Subcutaneous abdominal adipose tissue (tissue), 5 donors: ENCODE measurements at regions not wholly inside any gene's neighbourhood (a gene's known extent, or its start where the extent isn't known, plus 50 kb on each side); places are given as distances from the start of the nearest gene placed in this dataset.

ENCODE experiments used
- H3K27ac ChIP-seq: one replicate; pipeline ENCODE4 v1.7.0; 2013; ENCODE audit warnings: low read depth, mild to moderate bottlenecking, inconsistent platforms, low read length, moderate library complexity
- H3K27me3 ChIP-seq, 5 donors: one replicate each; pipeline ENCODE4 v1.7.0; 2013; ENCODE audit warnings: low read length in 5 of 5, inconsistent platforms in 1 of 5; ENCODE audit not compliant: control insufficient read depth in 5 of 5, insufficient read depth in 4 of 5
- H3K36me3 ChIP-seq, 5 donors: one replicate each; pipeline ENCODE4 v1.7.0; 2013; ENCODE audit warnings: low read length in 5 of 5; ENCODE audit not compliant: control insufficient read depth in 5 of 5, insufficient read depth in 5 of 5
- H3K4me1 ChIP-seq, 5 donors: one replicate each; pipeline ENCODE4 v1.7.0; 2013; ENCODE audit warnings: low read length in 5 of 5, mild to moderate bottlenecking in 3 of 5, moderate library complexity in 1 of 5; ENCODE audit not compliant: control insufficient read depth in 5 of 5, insufficient read depth in 5 of 5
- H3K4me3 ChIP-seq, 5 donors: one replicate each; pipeline ENCODE4 v1.7.0; 2013; ENCODE audit warnings: low read length in 5 of 5, low read depth in 1 of 5
- H3K9ac ChIP-seq, 5 donors: one replicate each; pipeline ENCODE4 v1.7.0; 2013; ENCODE audit warnings: low read length in 5 of 5, mild to moderate bottlenecking in 4 of 5, moderate library complexity in 3 of 5
- H3K9me3 ChIP-seq, 5 donors: one replicate each; pipeline ENCODE4 v1.7.0; 2013; ENCODE audit warnings: low read length in 5 of 5; ENCODE audit not compliant: control insufficient read depth in 5 of 5
- donor health status: healthy.
- donor health status: healthy.
- donor health status: healthy.
- donor health status: healthy.
- donor health status: healthy.

DNA sequence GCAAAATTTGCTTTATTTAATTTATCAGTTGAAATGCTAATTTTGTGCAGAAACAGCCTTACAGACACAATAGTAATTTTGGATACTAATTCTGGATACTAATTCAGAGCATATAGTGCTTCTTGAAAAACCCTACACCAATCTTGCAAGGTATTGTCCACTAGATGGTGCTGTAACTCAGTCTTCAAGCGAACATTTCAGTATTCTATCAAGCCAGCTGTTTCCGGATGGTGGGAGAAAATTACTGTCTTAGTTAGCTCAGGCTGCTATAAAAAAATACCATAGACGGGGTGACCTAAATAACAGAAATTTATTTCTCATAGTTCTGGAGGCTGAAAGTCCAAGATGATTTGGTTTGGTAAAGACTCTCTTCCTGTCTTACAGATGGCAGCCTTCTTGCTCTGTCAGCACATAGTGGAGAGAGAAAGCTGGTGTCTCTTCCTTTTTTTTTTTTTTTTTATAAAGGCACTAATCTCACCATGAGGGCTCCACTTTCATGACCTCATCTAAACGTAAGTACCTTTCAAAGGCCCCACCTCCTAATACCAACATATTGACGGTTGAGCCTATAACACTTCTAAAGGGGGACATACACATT lies 1306.5 kb upstream of the CDH9 start:
- Histone ChIP-seq H3K27ac (no peak overlapping the region), H3K4me3 (no peak overlapping the region), H3K36me3 (no peaks in the 10 kb centered on the region), H3K9me3 (no peaks in the 10 kb centered on the region), H3K9ac (no peak overlapping the region), H3K4me1 (no peaks in the 10 kb centered on the region), H3K27me3 (no peaks in the 10 kb centered on the region)

DNA sequence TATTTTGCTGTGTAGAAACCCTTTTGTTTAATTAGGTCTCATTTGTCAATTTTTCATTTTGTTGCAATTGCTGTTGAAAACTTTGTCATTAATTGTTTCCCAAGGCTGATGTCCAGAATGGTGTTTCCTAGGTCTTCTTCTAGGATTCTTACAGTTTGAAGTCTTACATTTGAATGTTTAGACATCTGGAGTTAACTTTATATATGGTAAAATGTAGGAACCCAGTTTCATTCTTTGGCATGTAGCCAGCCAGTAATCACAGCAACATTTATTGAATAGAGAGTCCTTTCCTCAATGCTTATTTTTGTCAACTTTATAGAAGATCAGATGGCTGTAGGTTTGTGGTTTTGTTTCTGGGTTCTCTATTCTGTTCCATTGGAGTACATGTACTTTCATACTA lies 1290.8 kb upstream of the CDH9 start:
- H3K36me3 ChIP-seq, result no peaks in the 10 kb centered on the region
- H3K27ac ChIP-seq, result no peak overlapping the region
- no peaks in the 10 kb centered on the region for H3K4me1 ChIP-seq
- H3K9ac ChIP-seq, result no peak overlapping the region
- peaks cover 0 to 3% (median 2%) of the 10 kb centered on the region in 5 donors for H3K9me3 ChIP-seq
- H3K4me3 ChIP-seq, result no peak overlapping the region
- H3K27me3 ChIP-seq, result no peaks in the 10 kb centered on the region

DNA sequence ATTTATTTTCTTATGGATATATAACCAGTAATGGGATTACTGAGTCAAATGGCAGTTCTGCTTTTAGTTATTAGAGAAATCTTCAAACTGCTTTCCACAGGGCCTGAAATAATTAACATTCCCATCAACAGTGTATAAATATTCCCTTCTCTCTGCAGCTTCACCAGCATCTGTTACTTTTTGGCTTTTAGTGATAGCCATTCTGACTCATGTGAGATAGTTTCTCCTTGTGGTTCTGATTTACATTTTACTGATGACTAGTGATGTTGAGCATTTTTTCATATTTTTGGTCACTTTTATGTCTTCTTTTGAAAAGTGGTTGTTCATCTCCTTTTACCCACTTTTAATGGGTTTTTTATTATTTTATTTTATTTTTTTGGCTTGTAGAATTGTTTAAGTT lies 1290.3 kb upstream of the CDH9 start:
- H3K9me3 ChIP-seq, result peaks cover 0 to 3% (median 1%) of the 10 kb centered on the region in 5 donors
- no peaks in the 10 kb centered on the region for H3K4me1 ChIP-seq
- H3K27ac ChIP-seq, result no peak overlapping the region
- no peak overlapping the region for H3K4me3 ChIP-seq
- H3K27me3 ChIP-seq, result no peaks in the 10 kb centered on the region
- no peaks in the 10 kb centered on the region for H3K36me3 ChIP-seq
- H3K9ac ChIP-seq, result no peak overlapping the region

DNA sequence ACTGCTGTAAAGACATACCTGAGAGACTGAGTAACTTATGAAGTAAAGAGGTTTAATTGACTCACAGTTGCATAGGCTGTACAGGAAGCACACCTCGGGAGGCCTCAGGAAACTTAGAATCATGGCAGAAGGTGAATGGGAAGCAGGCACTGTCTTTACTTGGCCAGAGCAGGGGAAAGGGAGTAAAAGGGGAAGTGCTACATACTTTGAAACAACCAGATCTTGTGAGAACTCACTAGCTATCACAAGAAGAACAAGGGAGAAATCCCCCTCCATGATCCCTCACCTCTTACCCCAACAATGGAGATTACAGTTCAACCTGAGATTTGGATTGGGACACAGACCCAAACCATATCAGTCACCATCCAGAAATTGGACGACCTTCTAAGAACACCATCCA lies 1285.8 kb upstream of the CDH9 start:
- Histone ChIP-seq H3K9me3 (no peaks in the 10 kb centered on the region), H3K9ac (no peak overlapping the region), H3K4me1 (no peaks in the 10 kb centered on the region), H3K36me3 (no peaks in the 10 kb centered on the region), H3K4me3 (no peak overlapping the region), H3K27me3 (no peaks in the 10 kb centered on the region), H3K27ac (no peak overlapping the region)

DNA sequence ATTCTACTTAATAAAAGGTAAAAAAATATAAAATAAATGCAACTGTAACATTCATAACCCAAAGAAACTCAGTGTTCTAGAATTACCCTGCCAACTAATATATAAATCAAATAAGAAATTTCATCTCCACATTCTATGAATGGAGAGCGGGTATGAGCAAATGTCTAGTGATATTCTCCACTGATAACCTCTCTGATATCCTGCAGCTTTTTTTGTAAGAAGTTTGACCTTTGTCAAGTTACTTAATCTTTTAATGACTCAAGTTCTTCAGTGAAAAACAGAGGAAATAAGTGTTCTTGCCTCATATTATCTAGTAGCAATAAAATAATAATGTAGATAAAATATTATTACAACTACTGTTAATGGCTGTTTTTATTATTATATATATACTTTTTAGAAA lies 1275.6 kb upstream of the CDH9 start:
- Histone ChIP-seq H3K9me3 (peaks cover 0 to 3% (median 0%) of the 10 kb centered on the region in 5 donors), H3K4me3 (no peak overlapping the region), H3K4me1 (no peaks in the 10 kb centered on the region), H3K27ac (no peak overlapping the region), H3K36me3 (no peaks in the 10 kb centered on the region), H3K27me3 (no peaks in the 10 kb centered on the region), H3K9ac (no peak overlapping the region)

DNA sequence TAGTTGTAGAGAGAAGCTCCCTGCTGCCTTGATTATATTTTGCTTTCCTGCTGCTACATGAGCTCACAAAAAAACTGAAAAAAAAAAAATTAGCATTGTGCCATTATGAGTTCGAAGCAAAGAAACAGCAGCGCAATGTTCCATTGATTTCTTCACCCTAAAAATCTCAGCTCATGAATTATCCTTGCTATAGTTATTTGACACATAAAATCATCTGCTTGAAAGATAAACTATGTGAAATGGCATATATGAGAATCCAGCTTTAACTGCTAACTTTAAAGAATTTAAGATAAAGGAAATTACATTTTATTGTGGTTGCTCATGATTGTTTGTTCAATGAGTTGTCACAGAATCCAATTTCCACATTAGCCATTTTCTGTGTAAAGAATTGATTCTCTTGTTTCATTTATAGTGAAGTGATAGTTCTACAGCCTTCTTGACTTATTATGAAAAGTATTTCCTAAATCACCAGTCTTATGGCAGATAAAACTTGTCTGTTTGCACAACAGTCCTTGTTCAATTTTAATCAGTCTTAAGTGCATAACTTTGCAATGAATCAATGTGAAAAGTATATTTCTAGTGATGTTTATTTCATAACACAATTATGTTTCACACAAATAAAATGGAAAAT lies 1275.0 kb upstream of the CDH9 start:
- H3K27me3 ChIP-seq, result no peaks in the 10 kb centered on the region
- no peak overlapping the region for H3K4me3 ChIP-seq
- H3K4me1 ChIP-seq, result no peaks in the 10 kb centered on the region
- no peak overlapping the region for H3K27ac ChIP-seq
- no peaks in the 10 kb centered on the region for H3K36me3 ChIP-seq
- peaks cover 0 to 3% (median 0%) of the 10 kb centered on the region in 5 donors for H3K9me3 ChIP-seq
- H3K9ac ChIP-seq, result no peak overlapping the region

DNA sequence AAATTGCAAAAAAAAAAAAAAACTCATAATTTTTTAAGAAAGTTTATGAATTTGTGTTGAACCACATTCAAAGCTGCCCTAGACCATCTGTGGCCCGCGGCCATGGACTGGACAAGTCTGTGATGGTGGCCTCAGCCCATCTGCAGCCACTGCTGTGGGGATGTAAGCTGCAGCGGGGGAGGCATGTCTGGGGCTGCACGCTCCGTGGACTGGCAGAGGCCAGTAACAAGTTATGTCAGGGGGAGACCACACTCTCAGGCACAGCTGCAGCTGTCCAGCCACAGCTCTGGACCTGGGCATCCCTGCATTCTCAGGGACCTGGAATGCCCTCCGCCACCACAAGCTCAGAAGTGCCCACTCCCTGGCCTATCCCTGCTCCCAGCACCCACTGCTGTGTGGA lies 1272.3 kb upstream of the CDH9 start:
- Histone ChIP-seq H3K9me3 (peaks cover 0 to 3% (median 3%) of the 10 kb centered on the region in 5 donors), H3K4me1 (no peaks in the 10 kb centered on the region), H3K4me3 (no peak overlapping the region), H3K36me3 (no peaks in the 10 kb centered on the region), H3K27ac (no peak overlapping the region), H3K27me3 (no peaks in the 10 kb centered on the region), H3K9ac (no peak overlapping the region)

DNA sequence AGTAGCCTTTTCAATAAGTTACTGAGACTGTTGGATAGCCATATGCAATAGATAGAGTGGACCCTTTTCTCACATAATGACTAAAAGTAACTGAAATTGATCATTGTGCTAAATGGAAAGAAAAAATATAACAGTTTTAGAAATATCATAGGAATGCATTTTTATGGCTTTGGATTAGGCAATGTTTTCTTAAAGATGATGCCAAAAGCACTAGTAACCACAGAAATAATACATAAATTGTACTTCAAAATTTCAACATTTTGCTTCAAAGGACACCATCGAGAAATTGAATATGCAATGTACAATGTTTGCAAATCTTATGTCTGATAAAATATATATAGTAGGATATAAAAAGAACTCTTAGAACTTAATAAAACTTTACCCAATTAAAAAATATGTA lies 1267.5 kb upstream of the CDH9 start:
- H3K9me3 ChIP-seq, result peaks cover 0 to 14% (median 6%) of the 10 kb centered on the region in 5 donors
- no peak overlapping the region for H3K9ac ChIP-seq
- no peaks in the 10 kb centered on the region for H3K27me3 ChIP-seq
- no peaks in the 10 kb centered on the region for H3K36me3 ChIP-seq
- H3K4me1 ChIP-seq, result no peaks in the 10 kb centered on the region
- H3K27ac ChIP-seq, result no peak overlapping the region
- no peak overlapping the region for H3K4me3 ChIP-seq

DNA sequence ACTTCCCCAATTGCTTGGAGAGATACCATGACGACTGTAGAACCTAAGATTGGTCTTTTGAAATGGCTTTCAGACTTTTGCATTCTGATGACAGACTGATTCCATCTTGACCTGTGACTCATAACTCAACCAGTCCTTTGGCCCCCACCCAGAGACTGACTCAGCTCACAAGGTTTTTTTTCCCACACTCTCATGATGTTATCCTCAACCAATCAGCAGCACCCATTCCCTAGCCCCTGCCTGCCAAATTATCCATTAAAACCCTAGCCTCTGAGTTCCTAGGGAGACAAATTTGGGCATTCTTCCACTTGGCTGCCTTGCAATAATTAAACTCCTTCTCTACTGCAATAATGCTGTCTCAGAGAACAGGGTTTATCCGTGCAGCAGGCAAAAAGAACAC lies 1263.3 kb upstream of the CDH9 start:
- Histone ChIP-seq H3K4me1 (no peaks in the 10 kb centered on the region), H3K27ac (no peak overlapping the region), H3K27me3 (no peaks in the 10 kb centered on the region), H3K9ac (no peak overlapping the region), H3K36me3 (no peaks in the 10 kb centered on the region), H3K9me3 (peaks cover 0 to 11% (median 6%) of the 10 kb centered on the region in 5 donors), H3K4me3 (no peak overlapping the region)

DNA sequence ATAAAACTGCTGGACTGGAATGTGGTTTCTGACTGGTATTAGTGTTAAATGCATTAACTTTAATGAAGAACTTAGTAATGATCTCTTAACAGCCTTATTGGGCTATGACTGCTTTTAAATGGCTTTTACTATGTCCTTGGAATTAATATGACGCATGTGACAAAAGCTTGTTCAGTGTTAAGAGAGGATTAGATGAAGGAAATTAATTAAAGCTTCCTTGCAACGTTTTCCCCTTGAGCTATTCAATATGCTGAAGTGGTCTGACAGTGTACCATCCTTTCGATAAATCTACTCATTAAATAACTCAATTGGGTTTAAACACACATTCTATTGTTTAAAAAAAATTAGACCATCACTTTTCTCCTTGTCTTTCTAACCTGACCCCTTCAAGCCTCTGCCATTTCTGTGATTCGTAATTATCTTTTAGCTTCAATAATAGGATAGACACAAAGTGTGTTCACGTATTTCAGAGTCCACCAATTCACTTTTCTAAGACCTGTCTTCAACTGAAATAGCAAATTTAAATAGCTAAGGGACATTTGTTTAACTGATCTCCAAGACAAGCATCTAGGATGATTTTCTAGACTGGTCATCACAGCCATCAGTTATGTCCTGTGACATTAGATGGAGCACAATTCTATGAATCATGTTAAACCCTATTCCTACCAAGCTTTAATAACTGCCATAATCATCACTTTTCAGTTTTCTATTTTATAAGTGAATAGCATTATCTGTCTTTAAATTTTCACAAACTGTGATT lies 1258.0 kb upstream of the CDH9 start:
- Histone ChIP-seq H3K4me1 (no peaks in the 10 kb centered on the region), H3K27ac (no peak overlapping the region), H3K9ac (no peak overlapping the region), H3K27me3 (no peaks in the 10 kb centered on the region), H3K4me3 (no peak overlapping the region), H3K36me3 (no peaks in the 10 kb centered on the region), H3K9me3 (peaks cover 0 to 8% (median 2%) of the 10 kb centered on the region in 5 donors)
